ENCODE measurements at regions not wholly inside any gene's neighbourhood (a gene's known extent, or its start where the extent isn't known, plus 50 kb on each side); places are given as distances from the start of the nearest gene placed in this dataset.

- no peaks in the 10 kb centered on the region for H3K9me1 ChIP-seq (replicated peaks; ENCODE audit: control insufficient read depth, extremely low read depth, insufficient read depth, low read length)
- dilution Hi-C loops (cut with MboI; ENCODE audit: extremely low pct_ligation_motif_present, low sequenced_read_pairs) (no loop called here), intact Hi-C loops (cut with micrococcal nuclease) (loop anchor here (5.0 kb wide), 2 partner anchors 150 to 710 kb away; partner anchors contain the start of gene TRIB2)
- H3K4me1 ChIP-seq (ENCODE audit: control insufficient read depth, extremely low read depth, insufficient read depth, low read length) = peaks cover 27% of the 10 kb centered on the region
- H3K36me3 ChIP-seq (ENCODE audit: control insufficient read depth in 2 of 2, extremely low read depth in 1 of 2, insufficient read depth in 2 of 2, low read length in 2 of 2) = no peaks in the 10 kb centered on the region
- peak; percentile 35 for TF ChIP-seq FOS (IDR thresholded peaks at IDR 0.05; ENCODE audit: borderline replicate concordance, insufficient read depth, low read length)
- TF ChIP-seq MYC (IDR thresholded peaks at IDR 0.05; ENCODE audit: low read depth, low read length) = no peak
- TF ChIP-seq CTCF (IDR thresholded peaks at IDR 0.05; ENCODE audit: extremely low read depth in 1 of 2, insufficient read depth in 1 of 2, low read depth in 1 of 2, low read length in 2 of 2) = no peak
- no peak for TF ChIP-seq MAX (IDR thresholded peaks at IDR 0.05; ENCODE audit: insufficient read depth, insufficient read length)
- TF ChIP-seq POLR2A (IDR thresholded peaks at IDR 0.05; ENCODE audit: low read depth, low read length) = no peak
- TF ChIP-seq POLR2AphosphoS5 (IDR thresholded peaks at IDR 0.05; ENCODE audit: insufficient read depth, low read depth, low read length) = no peak
- TF ChIP-seq EZH2 (IDR thresholded peaks at IDR 0.05; ENCODE audit: borderline replicate concordance, low read depth, low read length, severe bottlenecking) = no peak
- no peak for TF ChIP-seq GATA2 (IDR thresholded peaks at IDR 0.05; ENCODE audit: insufficient read depth, insufficient read length, low read depth, low read length)
- peak; percentile 76 for TF ChIP-seq JUN (IDR thresholded peaks at IDR 0.05; ENCODE audit: borderline replicate concordance, insufficient read depth, insufficient read length, low read depth)
- no peaks in the 10 kb centered on the region for H3K9me3 ChIP-seq (replicated peaks; ENCODE audit: control insufficient read depth, insufficient read depth, low read length)
- H3K27ac ChIP-seq (ENCODE audit: insufficient read depth, low read depth, low read length) = peak overlapping the region; percentile 4
- POLR2A ChIA-PET = no interaction called here
- no peaks in the 10 kb centered on the region for H4K20me1 ChIP-seq (replicated peaks; ENCODE audit: control insufficient read depth, extremely low read depth, insufficient read depth, low read length)
- no TSS peak for BruUV-seq (replicated peaks)
- peak; percentile 86 for FAIRE-seq
- H2AFZ ChIP-seq (ENCODE audit: low read depth, low read length) = no peak overlapping the region
- no peak overlapping the region for H3K4me2 ChIP-seq (ENCODE audit: insufficient read depth, low read length)
- H3K79me2 ChIP-seq (ENCODE audit: control insufficient read depth, insufficient read depth, low read length) = no peaks in the 10 kb centered on the region
- H3K9ac ChIP-seq (replicated peaks; ENCODE audit: extremely low read depth, insufficient read depth, low read length) = no peak overlapping the region
- H3K27me3 ChIP-seq (ENCODE audit: control insufficient read depth in 2 of 2, insufficient read depth in 2 of 2, low read length in 2 of 2) = no peaks in the 10 kb centered on the region
- DNase-seq (ENCODE audit: low read depth, low spot score) = peak; percentile 59
- CTCF ChIA-PET = interaction anchor here (0.7 to 2.1 kb wide), 7 partner anchors 9 to 1000 kb away, joined by 3 to 7 read pairs (median 4); partner anchors contain the start of gene TRIB2
- H3K4me3 ChIP-seq (replicated peaks in 1 of 3; ENCODE audit: insufficient read depth in 1 of 3, low read depth in 1 of 3, low read length in 3 of 3) = no peak overlapping the region
Observed at GRCh38 chr2:12006850-12007249, 260.4 kb downstream of the LPIN1 start.

All from endothelial cell of umbilical vein (primary cell).